Epithelial cell of prostate (primary cell): ENCODE measurements at regions not wholly inside any gene's neighbourhood (a gene's known extent, or its start where the extent isn't known, plus 50 kb on each side); places are given as distances from the start of the nearest gene placed in this dataset.

Source experiments
- DNase-seq: peaks from one replicate; pipeline ENCODE4 v3.0.0-alpha.2; 2011; ENCODE audit warnings: low read depth, low spot score
- H3K27ac ChIP-seq: fragments of 450-650 bp; 2 replicates; pipeline ENCODE4 v1.5.1; 2017; ENCODE audit warnings: mild to moderate bottlenecking

DNA sequence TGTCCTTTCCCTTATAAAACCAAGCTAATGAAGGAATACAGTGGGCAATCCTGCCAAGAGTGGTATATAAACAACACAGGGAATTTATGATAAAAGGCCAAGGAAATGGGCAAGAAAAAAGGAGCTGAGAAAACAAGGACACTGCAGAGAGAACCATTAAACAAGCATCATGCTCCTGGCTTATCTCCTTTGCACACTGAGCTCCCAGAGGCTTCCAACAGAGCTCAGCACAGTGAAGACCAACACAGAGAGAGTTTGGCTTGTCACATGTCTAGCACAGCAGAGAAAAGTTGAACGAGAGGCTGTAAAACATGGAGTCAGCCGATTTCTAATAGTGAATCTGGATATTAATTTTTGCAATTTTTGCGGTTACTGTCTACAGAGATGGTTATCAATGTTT, 68.0 kb upstream of the KLF7 start:
- no peak overlapping the region for H3K27ac ChIP-seq
- no peak for DNase-seq

- H3K27ac ChIP-seq, result no peak overlapping the region
- DNase-seq, result no peak
These were observed 69.9 kb upstream of the KLF7 start for GRCh38 chr2:207235621-207236020.

GRCh38 chr2:207236156-207236935, 70.6 kb upstream of the KLF7 start:
- DNase-seq, result no peak

DNA sequence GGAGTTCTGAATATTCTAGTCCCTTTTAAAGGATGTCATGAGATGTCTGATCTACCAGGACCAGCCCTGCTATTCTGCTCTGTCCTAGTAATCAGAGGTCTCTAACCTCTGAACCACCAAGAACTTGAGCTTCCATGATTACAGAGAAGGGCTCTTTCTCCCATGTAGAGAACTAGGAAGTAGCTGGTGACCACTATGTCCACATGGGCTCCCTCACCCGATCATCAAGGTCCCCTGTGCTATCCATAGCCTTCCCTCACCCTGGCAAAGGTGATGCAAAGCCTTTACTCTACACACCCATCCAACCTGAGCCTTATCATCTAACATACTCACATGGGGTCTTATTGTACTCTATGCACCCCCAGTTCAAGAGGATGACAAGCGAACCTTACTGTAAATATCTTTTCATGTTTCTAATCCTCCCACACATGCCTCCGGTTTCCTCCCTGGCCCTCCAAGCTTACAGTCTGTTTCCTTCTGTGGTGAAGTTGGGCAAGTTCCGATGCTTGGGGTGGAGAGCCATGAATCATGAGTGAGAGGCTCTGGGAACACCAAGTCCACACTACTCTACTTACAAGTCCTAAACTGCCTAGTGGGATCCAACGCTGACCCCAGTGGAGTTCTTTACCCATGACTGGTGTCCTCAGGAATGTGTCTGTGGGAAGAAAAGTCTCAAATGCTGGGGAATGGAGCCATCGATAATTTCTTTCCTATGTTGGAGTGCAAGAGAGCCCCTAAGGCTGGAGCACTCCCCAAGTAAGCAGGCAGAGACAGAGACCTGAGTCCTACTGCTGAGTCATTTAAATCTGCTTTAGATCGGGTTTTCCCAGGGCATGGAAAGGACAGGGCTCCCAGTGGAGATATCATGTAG, 73.3 kb upstream of the KLF7 start:
- H3K27ac ChIP-seq, result peak overlapping the region; percentile 100
- DNase-seq, result peak; percentile 100

More at GRCh38 chr2:207236156-207236935, 70.6 kb upstream of the KLF7 start:
- no peak overlapping the region for H3K27ac ChIP-seq

GRCh38 chr2:207239754-207240494, 74.2 kb upstream of the KLF7 start:
- DNase-seq, result peak; percentile 89
- peak overlapping the region; percentile 100 for H3K27ac ChIP-seq

DNA sequence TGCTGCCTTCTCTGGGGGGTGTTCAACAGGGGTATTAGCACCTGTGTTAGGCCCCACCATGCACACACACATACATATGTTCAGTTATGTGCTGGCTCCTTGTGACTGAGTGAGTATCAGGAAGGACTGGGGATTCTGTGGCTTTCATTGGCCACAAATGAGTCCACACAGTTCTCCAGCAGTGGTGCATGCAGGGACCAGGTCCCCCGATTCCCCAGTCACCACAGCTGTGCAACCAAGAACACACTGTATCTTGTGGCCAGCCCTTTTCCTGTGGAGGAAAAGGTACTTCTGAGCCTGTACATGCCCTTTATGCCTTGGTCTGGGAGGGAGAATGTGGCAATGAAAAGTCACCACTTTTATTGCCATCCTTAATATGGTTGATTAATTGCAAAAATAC, 74.9 kb upstream of the KLF7 start:
- no peak for DNase-seq
- peak overlapping the region; percentile 100 for H3K27ac ChIP-seq

DNA sequence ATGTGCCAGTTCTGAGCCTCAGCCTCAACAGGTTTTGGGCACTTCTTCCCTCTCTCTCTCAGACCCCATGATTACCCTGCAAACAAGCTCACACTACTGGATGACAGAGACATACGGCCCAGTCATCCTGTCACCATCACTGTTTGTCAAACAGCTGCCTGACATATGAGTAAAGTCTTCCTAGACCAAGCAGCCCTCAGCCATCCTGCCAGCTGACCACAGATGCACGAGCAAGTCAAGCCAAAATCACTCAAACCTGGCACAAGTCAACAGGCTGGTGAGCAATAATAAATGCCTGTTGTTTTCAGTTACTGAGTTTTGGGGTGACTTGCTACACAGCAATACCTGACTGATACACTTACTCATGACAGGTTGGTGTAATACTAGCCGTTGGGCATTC, 75.5 kb upstream of the KLF7 start:
- peak overlapping the region; percentile 100 for H3K27ac ChIP-seq
- peak; percentile 70 for DNase-seq

DNA sequence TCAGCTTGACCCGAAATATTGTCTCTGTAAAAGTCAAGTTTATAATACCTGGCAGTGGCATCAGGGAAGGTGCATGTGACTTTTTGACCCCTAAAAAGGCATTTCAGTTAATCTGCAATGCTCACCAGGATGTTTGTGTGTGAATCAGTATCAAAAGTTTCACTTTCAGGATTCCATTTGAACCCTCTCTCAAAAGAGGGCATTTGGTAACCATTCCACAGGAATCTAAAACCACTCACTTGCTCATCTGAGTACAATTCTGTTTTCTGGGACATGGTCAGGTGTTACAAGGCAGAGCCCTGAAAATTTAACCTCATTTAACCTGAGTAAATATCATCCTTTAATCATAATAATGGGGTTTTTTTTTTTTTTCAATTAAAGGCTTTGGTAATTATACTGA, 77.9 kb upstream of the KLF7 start:
- no peak for DNase-seq

DNA sequence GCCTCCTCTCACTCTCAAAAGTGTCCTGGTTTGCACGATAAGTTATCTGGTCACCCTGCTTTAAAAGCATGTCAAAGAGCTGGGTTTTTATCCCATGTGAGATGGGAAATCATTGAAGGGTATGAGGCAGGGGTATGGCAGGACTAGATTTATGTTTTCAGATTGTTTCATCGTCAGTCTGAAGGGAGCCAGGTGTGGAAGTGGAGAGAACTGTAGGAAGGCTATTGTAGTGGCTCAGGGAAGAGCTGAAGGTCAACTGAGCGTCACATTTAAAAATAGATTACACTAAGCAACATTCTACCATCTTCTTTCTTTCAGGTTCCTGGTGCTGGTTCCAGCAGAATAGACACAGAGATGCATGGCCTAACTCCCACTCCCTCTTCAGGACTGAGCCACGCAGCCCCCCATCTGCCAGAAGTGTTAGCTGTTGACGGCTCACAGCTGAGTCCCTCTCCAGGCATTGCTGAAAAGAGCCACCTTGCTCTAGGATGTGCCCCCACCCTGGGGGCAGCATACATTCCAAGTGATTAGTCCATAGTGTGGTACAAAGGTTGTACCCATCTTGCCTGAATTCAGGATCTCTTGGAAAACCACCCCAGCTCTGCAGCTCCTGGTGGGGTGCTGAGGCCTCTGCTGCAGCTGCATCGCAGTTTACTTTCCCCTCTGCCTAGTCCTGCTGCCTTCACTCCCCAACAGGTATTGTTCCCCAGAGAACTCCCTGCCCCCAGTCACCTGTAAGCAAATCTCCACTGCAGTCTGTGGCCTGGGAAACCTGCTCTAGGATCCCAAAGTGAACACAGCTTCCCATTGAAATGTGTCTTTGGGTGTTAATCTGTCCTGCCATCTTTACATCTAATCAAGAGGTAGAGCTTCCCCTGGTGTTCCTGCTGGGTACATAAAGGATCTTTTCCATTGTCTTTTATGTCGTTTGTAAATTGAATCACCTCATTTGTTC, 79.5 kb upstream of the KLF7 start:
- no peak for DNase-seq
- no peak overlapping the region for H3K27ac ChIP-seq

More for the DNA sequence above, 77.9 kb upstream of the KLF7 start:
- peak overlapping the region; percentile 18 for H3K27ac ChIP-seq

DNA sequence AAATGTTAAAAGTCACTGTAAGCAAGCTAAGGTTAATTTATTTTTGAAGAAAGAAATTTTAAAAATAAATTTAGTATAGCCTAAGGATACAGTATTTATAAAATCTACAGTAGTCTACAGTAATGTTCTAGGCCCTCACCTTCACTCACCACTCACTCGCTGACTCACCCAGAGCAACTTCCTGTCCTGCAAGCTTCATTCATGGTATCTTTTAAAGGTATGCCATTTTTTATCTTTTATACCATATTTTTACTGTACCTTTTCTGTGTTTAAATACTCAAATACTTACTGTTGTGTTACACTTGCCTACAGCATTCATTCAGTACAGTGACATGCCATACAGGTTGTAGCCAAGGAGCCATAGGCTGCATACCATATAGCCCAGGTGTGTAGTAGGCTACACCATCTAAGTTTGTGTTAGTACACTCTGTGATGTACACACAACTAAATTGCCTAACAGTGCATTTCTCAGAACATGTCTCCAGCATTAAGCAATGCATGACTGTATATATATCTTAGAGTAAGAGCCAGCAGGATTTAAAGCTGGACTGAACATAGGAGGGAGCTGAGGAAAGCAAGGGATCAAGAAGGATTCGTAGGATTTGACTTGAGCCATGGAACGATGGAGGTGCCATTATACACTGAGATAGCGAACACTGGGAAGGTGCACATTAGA, 83.1 kb upstream of the KLF7 start:
- H3K27ac ChIP-seq, result peak overlapping the region; percentile 74
- DNase-seq, result no peak

DNA sequence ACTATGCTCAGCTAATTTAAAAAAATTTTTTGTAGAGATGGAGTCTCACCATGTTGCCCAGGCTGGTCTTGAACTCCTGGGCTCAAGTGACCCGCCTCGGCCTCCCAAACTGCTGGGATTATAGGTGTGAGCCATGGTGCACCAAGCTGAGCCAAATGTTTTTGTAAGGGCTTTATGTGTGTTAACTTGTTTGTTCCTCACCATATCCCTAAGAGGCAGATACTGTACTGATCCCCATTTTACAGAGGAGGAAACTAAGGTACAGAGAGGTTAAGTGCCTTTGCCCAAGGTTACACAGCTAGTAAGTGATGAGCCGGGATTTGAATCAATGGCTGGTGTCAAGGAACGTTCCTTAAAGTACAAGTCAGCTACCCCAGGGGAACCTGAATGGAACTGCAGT, 85.3 kb upstream of the KLF7 start:
- no peak for DNase-seq

GRCh38 chr2:207251573-207252192, 85.9 kb upstream of the KLF7 start:
- peak overlapping the region; percentile 74 for H3K27ac ChIP-seq
- DNase-seq, result no peak

More for the DNA sequence above, 85.3 kb upstream of the KLF7 start:
- peak overlapping the region; percentile 74 for H3K27ac ChIP-seq

- peak overlapping the region; percentile 74 for H3K27ac ChIP-seq
- no peak for DNase-seq
These were observed 86.7 kb upstream of the KLF7 start for GRCh38 chr2:207252416-207252815.

DNA sequence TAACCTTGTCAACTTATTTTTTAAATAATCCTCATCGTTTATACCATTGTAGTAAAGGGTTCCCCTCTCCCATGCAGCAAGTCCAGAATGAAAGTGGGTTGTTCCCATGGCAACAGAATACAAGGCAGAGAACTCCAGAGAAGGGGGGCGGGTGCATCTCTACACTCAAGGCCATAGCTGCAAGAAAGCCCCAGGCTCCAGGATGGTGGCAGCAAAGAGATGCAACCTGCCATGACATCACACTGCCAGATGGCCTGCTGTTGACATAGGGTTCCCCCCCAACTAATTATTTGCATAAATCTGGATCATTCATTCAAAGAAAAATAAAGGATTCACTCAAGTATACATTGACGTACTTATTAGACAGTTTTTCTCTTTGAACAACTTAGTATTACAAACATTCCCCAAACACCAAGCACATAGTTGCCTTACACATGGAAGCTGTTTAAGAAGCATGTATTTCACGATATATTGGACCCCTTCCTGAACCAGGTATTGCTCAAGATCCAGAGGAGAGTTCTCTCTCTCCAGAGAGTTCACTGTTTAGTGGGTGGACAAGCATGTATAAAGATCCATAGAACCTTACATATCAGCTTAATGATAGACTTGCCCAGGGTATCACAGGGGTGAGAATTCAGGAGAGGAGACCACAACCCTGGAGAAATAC, 87.4 kb upstream of the KLF7 start:
- peak overlapping the region; percentile 41 for H3K27ac ChIP-seq
- no peak for DNase-seq

GRCh38 chr2:207253666-207254345, 88.1 kb upstream of the KLF7 start:
- DNase-seq, result no peak
- H3K27ac ChIP-seq, result peak overlapping the region; percentile 41

GRCh38 chr2:207254591-207255464, 89.1 kb upstream of the KLF7 start:
- DNase-seq, result no peak
- peak overlapping the region; percentile 41 for H3K27ac ChIP-seq
